PC-9 (cell line): ENCODE measurements at regions not wholly inside any gene's neighbourhood (a gene's known extent, or its start where the extent isn't known, plus 50 kb on each side); places are given as distances from the start of the nearest gene placed in this dataset.

Experiments used
- CTCF ChIP-seq: fragments of 200-600 bp; sonication (generic); conservative IDR thresholded peaks from 2 replicates; pipeline ENCODE4 v1.6.1; 2017; ENCODE audit warnings: mixed run types, antibody characterized with exemption, mild to moderate bottlenecking, moderate library complexity
- EZH2 ChIP-seq: fragments of 200-600 bp; sonication (generic); IDR thresholded peaks from 2 replicates; pipeline ENCODE4 v1.8.0; 2017; ENCODE audit warnings: antibody characterized with exemption, low read depth

DNA sequence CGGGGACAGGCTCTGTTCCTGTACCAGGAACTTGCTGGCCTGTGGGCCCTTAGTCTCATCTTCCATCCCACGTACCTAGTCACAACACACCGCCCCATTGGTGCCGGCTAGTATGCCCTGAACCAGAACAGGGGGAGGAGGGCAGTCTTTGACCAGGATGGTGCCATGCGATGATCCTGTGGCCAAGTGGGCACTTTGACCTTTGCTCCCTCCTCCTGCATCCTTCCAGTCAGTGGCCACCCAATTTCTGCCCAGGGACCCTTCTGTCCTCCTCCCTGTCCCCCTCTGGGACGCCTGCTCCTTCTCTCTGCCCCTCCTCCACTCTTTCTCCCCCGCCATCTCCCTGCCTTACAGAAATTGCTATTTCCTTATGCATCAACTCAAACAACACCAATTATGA lies 126.3 kb upstream of the CHST15 start:
- no peak for TF ChIP-seq CTCF
- TF ChIP-seq EZH2 = no peak
